ENCODE measurements at regions not wholly inside any gene's neighbourhood (a gene's known extent, or its start where the extent isn't known, plus 50 kb on each side); places are given as distances from the start of the nearest gene placed in this dataset.

- Mint-ChIP-seq H3K4me3 (no peak overlapping the region), H3K36me3 (ENCODE audit: low read depth) (no peaks in the 10 kb centered on the region), H3K9me3 (no peaks in the 10 kb centered on the region), H3K4me1 (no peaks in the 10 kb centered on the region), H3K27ac (no peak overlapping the region), H3K27me3 (peaks cover 6% of the 10 kb centered on the region)
- ATAC-seq (no peak), DNase-seq (no peak)
These were observed 90.6 kb downstream of the TNFSF13B start for GRCh38 chr13:108360139-108360538.

DNA sequence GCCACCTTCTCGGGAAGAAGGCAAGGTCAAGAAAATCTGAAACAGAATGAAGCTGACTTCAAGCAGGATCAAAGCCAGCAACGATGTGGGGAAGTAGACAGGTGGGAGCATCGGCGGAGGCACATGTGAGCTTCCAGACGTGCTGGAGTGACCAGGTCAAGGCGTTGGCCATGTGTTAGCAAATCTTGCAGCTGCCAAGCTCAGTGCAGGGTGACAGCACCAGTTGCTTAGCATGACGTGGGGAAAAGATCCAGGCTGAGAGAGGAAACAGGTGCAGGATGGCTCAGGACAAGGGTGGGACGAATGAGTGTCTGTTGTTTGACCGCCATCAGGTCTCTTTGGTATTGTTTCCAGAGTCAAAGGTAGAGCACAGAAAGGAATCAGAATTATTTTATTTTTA is 92.3 kb downstream of the TNFSF13B start:
- ATAC-seq (no peak), DNase-seq (no peak)
- Mint-ChIP-seq H3K36me3 (ENCODE audit: low read depth) (no peaks in the 10 kb centered on the region), H3K4me3 (no peak overlapping the region), H3K27ac (no peak overlapping the region), H3K27me3 (peaks cover 10% of the 10 kb centered on the region), H3K4me1 (no peaks in the 10 kb centered on the region), H3K9me3 (no peaks in the 10 kb centered on the region)

DNA sequence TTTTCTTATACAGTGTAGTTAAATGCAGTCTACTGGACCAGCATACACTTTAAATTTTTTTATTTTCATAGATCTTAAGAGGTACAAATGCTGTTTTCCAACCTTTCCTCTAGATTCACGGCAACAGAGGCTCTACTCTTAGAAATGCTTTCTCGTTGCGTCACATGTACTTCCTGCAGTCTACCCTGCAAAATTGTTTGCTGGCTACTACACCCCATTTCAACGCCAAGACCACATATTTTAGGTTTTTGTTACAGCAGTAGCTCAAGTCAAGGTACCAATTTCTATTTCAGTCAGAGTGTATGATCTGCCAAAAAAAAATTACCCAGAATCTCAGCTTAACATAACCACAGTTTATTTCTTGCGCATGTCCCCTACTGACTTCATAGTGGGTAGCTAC is 94.1 kb downstream of the TNFSF13B start:
- Mint-ChIP-seq H3K4me1 (no peaks in the 10 kb centered on the region), H3K27me3 (peaks cover 9% of the 10 kb centered on the region), H3K4me3 (no peak overlapping the region), H3K9me3 (peaks cover 3% of the 10 kb centered on the region), H3K36me3 (ENCODE audit: low read depth) (no peaks in the 10 kb centered on the region), H3K27ac (no peak overlapping the region)
- DNase-seq (no peak), ATAC-seq (no peak)

GRCh38 chr13:108365255-108365654 is 95.7 kb downstream of the TNFSF13B start:
- H3K36me3 Mint-ChIP-seq (ENCODE audit: low read depth), result peaks cover under 1% of the 10 kb centered on the region
- no peak overlapping the region for H3K27ac Mint-ChIP-seq
- H3K4me3 Mint-ChIP-seq, result no peak overlapping the region
- peaks cover 7% of the 10 kb centered on the region for H3K9me3 Mint-ChIP-seq
- peaks cover 10% of the 10 kb centered on the region for H3K27me3 Mint-ChIP-seq
- DNase-seq (no peak), ATAC-seq (no peak)
- H3K4me1 Mint-ChIP-seq, result no peaks in the 10 kb centered on the region

GRCh38 chr13:108368250-108368905 is 98.9 kb downstream of the TNFSF13B start:
- no peak overlapping the region for H3K27ac Mint-ChIP-seq
- DNase-seq (no peak), ATAC-seq (no peak)
- H3K27me3 Mint-ChIP-seq, result peaks cover 15% of the 10 kb centered on the region
- no peaks in the 10 kb centered on the region for H3K4me1 Mint-ChIP-seq
- H3K9me3 Mint-ChIP-seq, result peaks cover 10% of the 10 kb centered on the region
- peaks cover 4% of the 10 kb centered on the region for H3K36me3 Mint-ChIP-seq (ENCODE audit: low read depth)
- H3K4me3 Mint-ChIP-seq, result no peak overlapping the region

DNA sequence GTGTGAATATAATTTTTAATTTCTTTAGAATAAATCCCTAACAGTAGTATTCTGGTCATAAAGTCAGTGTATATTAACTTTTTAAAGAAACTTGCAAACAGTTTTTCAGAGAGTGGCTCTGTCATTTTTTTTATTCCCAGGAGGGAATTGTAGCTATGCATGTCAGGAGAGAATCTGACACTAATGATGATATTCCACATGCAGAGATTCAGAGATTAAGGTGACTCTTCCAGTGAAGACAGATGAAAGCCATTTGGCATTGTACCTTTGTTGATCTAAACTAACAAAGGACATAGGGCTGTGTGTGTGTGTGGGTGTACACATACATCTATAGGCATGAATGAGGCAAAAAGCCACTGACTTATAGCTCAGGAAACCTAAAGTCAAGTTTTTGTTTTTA is 99.9 kb downstream of the TNFSF13B start:
- no peaks in the 10 kb centered on the region for H3K4me1 Mint-ChIP-seq
- ATAC-seq, result no peak
- H3K27ac Mint-ChIP-seq, result no peak overlapping the region
- peaks cover 4% of the 10 kb centered on the region for H3K36me3 Mint-ChIP-seq (ENCODE audit: low read depth)
- peaks cover 13% of the 10 kb centered on the region for H3K27me3 Mint-ChIP-seq
- peaks cover 10% of the 10 kb centered on the region for H3K9me3 Mint-ChIP-seq
- no peak overlapping the region for H3K4me3 Mint-ChIP-seq
- DNase-seq, result no peak

DNA sequence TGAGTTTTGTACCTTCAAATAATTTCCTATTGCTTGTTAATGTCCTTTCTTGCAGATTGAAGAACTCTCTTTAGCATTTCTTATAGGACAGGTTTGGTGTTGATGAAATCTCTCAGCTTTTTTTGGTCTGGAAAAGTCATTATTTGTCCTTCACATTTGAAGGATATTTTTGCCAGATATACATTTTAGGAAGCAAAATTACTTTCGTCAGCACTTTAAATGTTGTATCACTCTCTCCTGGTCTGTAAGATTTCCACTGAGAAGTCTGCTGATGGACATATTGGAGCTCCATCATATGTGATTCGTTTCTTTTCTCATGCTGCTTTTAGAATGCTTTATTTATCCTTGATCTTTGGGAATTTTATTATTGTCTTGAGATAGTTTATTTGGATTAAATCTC is 105.5 kb downstream of the TNFSF13B start:
- Mint-ChIP-seq H3K27me3 (peaks cover 10% of the 10 kb centered on the region), H3K4me3 (no peak overlapping the region), H3K27ac (no peak overlapping the region), H3K36me3 (ENCODE audit: low read depth) (peaks cover 4% of the 10 kb centered on the region), H3K9me3 (peaks cover 3% of the 10 kb centered on the region), H3K4me1 (no peaks in the 10 kb centered on the region)
- ATAC-seq (no peak), DNase-seq (no peak)

- no peak overlapping the region for H3K4me3 Mint-ChIP-seq
- no peak for DNase-seq
- peaks cover 3% of the 10 kb centered on the region for H3K9me3 Mint-ChIP-seq
- H3K27ac Mint-ChIP-seq, result no peak overlapping the region
- H3K36me3 Mint-ChIP-seq (ENCODE audit: low read depth), result peaks cover 1% of the 10 kb centered on the region
- no peak for ATAC-seq
- H3K4me1 Mint-ChIP-seq, result no peaks in the 10 kb centered on the region
- H3K27me3 Mint-ChIP-seq, result peaks cover 5% of the 10 kb centered on the region
These were observed 106.3 kb downstream of the TNFSF13B start for GRCh38 chr13:108375772-108376171.

GRCh38 chr13:108376308-108376707 is 106.8 kb downstream of the TNFSF13B start:
- H3K27me3 Mint-ChIP-seq, result peaks cover 3% of the 10 kb centered on the region
- no peaks in the 10 kb centered on the region for H3K4me1 Mint-ChIP-seq
- H3K36me3 Mint-ChIP-seq (ENCODE audit: low read depth), result peaks cover 1% of the 10 kb centered on the region
- peaks cover 3% of the 10 kb centered on the region for H3K9me3 Mint-ChIP-seq
- DNase-seq, result no peak
- H3K27ac Mint-ChIP-seq, result no peak overlapping the region
- H3K4me3 Mint-ChIP-seq, result no peak overlapping the region
- no peak for ATAC-seq

GRCh38 chr13:108377646-108378206 is 108.2 kb downstream of the TNFSF13B start:
- no peak overlapping the region for H3K27ac Mint-ChIP-seq
- no peak overlapping the region for H3K4me3 Mint-ChIP-seq
- no peaks in the 10 kb centered on the region for H3K4me1 Mint-ChIP-seq
- no peak for ATAC-seq
- DNase-seq, result no peak
- no peaks in the 10 kb centered on the region for H3K9me3 Mint-ChIP-seq
- H3K36me3 Mint-ChIP-seq (ENCODE audit: low read depth), result no peaks in the 10 kb centered on the region
- peaks cover 3% of the 10 kb centered on the region for H3K27me3 Mint-ChIP-seq

DNA sequence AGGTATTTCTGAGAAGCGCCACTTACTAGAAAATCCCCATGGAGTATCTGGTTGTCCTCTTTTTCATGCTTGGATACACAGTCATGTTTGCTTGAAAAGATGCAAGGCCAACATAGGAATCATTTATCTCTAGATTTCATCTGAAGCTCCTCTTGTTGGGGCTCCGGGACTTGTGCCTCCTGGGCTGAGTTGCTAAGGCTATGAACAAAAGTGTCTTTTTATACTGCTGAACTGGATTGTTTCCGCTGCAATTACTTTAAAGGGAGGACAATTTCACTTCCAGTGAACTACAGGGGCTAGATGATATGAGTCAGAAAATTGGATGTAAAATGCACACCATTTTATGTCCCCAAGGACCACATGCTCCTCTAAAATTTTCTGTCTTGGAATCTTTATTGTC is 114.1 kb downstream of the TNFSF13B start:
- Mint-ChIP-seq H3K36me3 (ENCODE audit: low read depth) (no peaks in the 10 kb centered on the region), H3K4me1 (no peaks in the 10 kb centered on the region), H3K4me3 (no peak overlapping the region), H3K9me3 (no peaks in the 10 kb centered on the region), H3K27me3 (peaks cover 8% of the 10 kb centered on the region), H3K27ac (no peak overlapping the region)
- no peak for DNase-seq
- ATAC-seq, result no peak

GRCh38 chr13:108387156-108387555 is 117.6 kb downstream of the TNFSF13B start:
- no peak overlapping the region for H3K4me3 Mint-ChIP-seq
- H3K27ac Mint-ChIP-seq, result no peak overlapping the region
- H3K9me3 Mint-ChIP-seq, result no peaks in the 10 kb centered on the region
- DNase-seq (no peak), ATAC-seq (no peak)
- peaks cover 5% of the 10 kb centered on the region for H3K27me3 Mint-ChIP-seq
- no peaks in the 10 kb centered on the region for H3K4me1 Mint-ChIP-seq
- H3K36me3 Mint-ChIP-seq (ENCODE audit: low read depth), result no peaks in the 10 kb centered on the region

DNA sequence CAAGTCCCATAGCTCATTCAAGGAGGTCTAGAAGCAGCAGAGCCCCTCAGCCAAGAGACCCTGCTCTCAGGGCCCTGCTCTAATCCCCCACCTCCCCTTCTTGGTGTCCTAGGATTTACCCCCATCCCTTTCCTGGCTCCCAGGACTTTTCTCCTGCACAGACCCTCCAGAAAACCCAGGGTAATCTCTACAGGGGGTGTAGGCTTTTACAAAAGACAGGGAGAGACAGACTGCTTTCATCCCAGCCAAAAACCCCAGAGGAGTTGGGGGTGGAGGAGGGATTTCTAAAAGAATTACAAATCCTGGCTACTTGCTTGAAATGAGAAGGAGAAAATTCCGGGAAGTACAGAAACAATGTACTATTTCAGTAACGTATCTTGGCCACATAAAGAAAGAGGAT is 133.3 kb downstream of the TNFSF13B start:
- H3K4me1 Mint-ChIP-seq, result peaks cover 7% of the 10 kb centered on the region
- H3K27ac Mint-ChIP-seq, result no peak overlapping the region
- H3K9me3 Mint-ChIP-seq, result no peaks in the 10 kb centered on the region
- H3K36me3 Mint-ChIP-seq (ENCODE audit: low read depth), result no peaks in the 10 kb centered on the region
- H3K27me3 Mint-ChIP-seq, result no peaks in the 10 kb centered on the region
- no peak overlapping the region for H3K4me3 Mint-ChIP-seq
- ATAC-seq, result no peak
- no peak for DNase-seq

DNA sequence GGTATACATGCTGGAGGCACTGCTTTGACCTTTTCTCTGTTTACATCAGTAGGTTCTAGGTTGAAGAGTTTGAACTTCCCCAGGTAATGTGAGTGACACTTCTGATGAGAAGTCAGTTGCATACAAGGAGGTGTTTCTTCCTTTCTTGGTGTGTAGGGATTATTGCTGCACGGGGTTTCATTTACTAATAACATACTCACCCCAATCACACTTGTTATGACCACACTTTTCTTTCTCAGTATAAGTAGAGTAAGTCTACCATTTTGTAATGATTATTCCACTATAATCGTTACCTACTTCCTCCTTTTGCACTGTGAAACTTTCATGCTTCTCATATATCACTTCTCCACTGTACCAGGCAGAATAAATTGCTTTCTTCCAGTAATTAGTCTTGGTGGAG is 138.0 kb downstream of the TNFSF13B start:
- Mint-ChIP-seq H3K27me3 (no peaks in the 10 kb centered on the region), H3K9me3 (peaks cover under 1% of the 10 kb centered on the region), H3K36me3 (ENCODE audit: low read depth) (no peaks in the 10 kb centered on the region), H3K4me3 (no peak overlapping the region), H3K4me1 (peaks cover 43% of the 10 kb centered on the region), H3K27ac (no peak overlapping the region)
- peak; percentile 57 for ATAC-seq
- no peak for DNase-seq

GRCh38 chr13:108408672-108409071 is 139.2 kb downstream of the TNFSF13B start:
- Mint-ChIP-seq H3K9me3 (peaks cover 9% of the 10 kb centered on the region), H3K4me3 (no peak overlapping the region), H3K27ac (no peak overlapping the region), H3K4me1 (peaks cover 46% of the 10 kb centered on the region), H3K36me3 (ENCODE audit: low read depth) (peaks cover 2% of the 10 kb centered on the region), H3K27me3 (no peaks in the 10 kb centered on the region)
- no peak for ATAC-seq
- DNase-seq, result no peak

DNA sequence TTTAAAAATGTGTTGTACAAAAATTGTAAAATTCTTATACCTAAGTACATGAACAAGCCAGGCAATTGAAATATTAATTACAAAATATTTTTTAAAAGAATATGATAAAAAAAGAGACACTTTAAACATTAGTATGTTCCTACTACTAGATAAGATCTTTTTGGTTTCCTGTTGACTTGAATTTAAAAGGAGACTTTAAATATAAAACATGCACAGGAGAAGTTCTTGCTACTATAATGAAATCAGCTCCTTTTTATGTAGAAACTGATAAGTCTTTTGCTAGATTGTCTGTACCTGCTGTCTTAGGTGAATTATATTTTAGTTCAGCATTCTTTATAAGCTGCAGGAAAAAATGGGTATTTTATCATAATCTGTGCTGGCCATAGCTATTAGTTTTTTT is 140.2 kb downstream of the TNFSF13B start:
- peaks cover 2% of the 10 kb centered on the region for H3K36me3 Mint-ChIP-seq (ENCODE audit: low read depth)
- H3K9me3 Mint-ChIP-seq, result peaks cover 10% of the 10 kb centered on the region
- H3K27ac Mint-ChIP-seq, result no peak overlapping the region
- no peak overlapping the region for H3K4me3 Mint-ChIP-seq
- no peak for ATAC-seq
- H3K27me3 Mint-ChIP-seq, result no peaks in the 10 kb centered on the region
- no peak for DNase-seq
- H3K4me1 Mint-ChIP-seq, result peaks cover 45% of the 10 kb centered on the region

All from activated naive CD8-positive, alpha-beta T cell treated with anti-CD3 and anti-CD28 coated beads, Interleukin-2, amount 50 U/mL, for 24 hours (primary cell).